H1 (cell line): ENCODE measurements at regions not wholly inside any gene's neighbourhood (a gene's known extent, or its start where the extent isn't known, plus 50 kb on each side); places are given as distances from the start of the nearest gene placed in this dataset.

ENCODE experiments used
- CTCF ChIA-PET: fragments of 300-600 bp; sonication (Branson Sonifier 250); formaldehyde crosslinking; loops from one replicate; lab custom pipeline; 2021; ENCODE audit not compliant: partially characterized antibody; lab: Charles Lee
- POLR2A ChIA-PET: fragments of 300-600 bp; sonication (Branson Sonifier 250); formaldehyde crosslinking; loops from one replicate; lab custom pipeline; 2021; ENCODE audit warnings: inconsistent platforms; ENCODE audit not compliant: partially characterized antibody; lab: Charles Lee
- DNase-seq, 2 experiments: peaks; one replicate each; pipeline versions ENCODE4 v3.0.0 to v3.0.0-alpha.2; 2010 to 2022; ENCODE audit warnings: low spot score in 2 of 2, low read depth in 1 of 2, mixed read lengths in 1 of 2
- FAIRE-seq: peaks from 2 replicates; lab custom pipeline; 2011; peaks lifted over from hg19 to GRCh38; lab: Jason Lieb, UNC
- H2AFZ ChIP-seq: 2 replicates; pipeline ENCODE4 v1.8.1; 2012; ENCODE audit warnings: low read length, inconsistent platforms
- H2AK5ac ChIP-seq: 2 replicates; pipeline ENCODE4 v1.6.1; 2013; ENCODE audit warnings: low read depth, low read length
- H2BK120ac ChIP-seq: replicated peaks from 2 replicates; pipeline ENCODE3; 2013; ENCODE audit warnings: low read depth, low read length, inconsistent platforms
- H2BK12ac ChIP-seq: 2 replicates; pipeline ENCODE4 v1.6.1; 2013; ENCODE audit warnings: low read depth, low read length
- H2BK15ac ChIP-seq: 2 replicates; pipeline ENCODE4 v1.6.1; 2013; ENCODE audit warnings: low read length
- H2BK20ac ChIP-seq: 2 replicates; pipeline ENCODE4 v1.6.1; 2013; ENCODE audit warnings: low read length
- H2BK5ac ChIP-seq: 2 replicates; pipeline ENCODE4 v1.6.1; 2013; ENCODE audit warnings: low read depth, low read length
- H3K14ac ChIP-seq: 2 replicates; pipeline ENCODE4 v1.6.1; 2013; ENCODE audit warnings: inconsistent platforms; ENCODE audit not compliant: insufficient read length
- H3K18ac ChIP-seq: 2 replicates; pipeline ENCODE4 v1.6.1; 2013; ENCODE audit warnings: low read length; ENCODE audit errors: extremely low read depth
- H3K23ac ChIP-seq: 2 replicates; pipeline ENCODE4 v1.6.1; 2013; ENCODE audit warnings: inconsistent platforms; ENCODE audit not compliant: insufficient read length
- H3K23me2 ChIP-seq: 2 replicates; pipeline ENCODE4 v1.6.1; 2013; ENCODE audit warnings: low read depth, low read length
- H3K27ac ChIP-seq: 2 replicates; pipeline ENCODE4 v1.6.1; 2011; ENCODE audit warnings: low read depth, low read length, inconsistent platforms
- H3K27me3 ChIP-seq, 4 experiments: replicated peaks in 1 of 4; 1 replicate in 1 of 4; 2 replicates in 3 of 4; pipeline versions ENCODE4 v1.6.1 to v1.8.1; 2011 to 2013; ENCODE audit warnings: low read length in 3 of 4, mild to moderate bottlenecking in 3 of 4, inconsistent platforms in 2 of 4, mixed read lengths in 2 of 4, moderate library complexity in 1 of 4; ENCODE audit not compliant: control insufficient read depth in 3 of 4, insufficient read depth in 3 of 4; ENCODE audit errors: extremely low read depth in 1 of 4
- H3K36me3 ChIP-seq, 4 experiments: 2 replicates each; pipeline versions ENCODE4 v1.6.1 to v1.8.1; 2011 to 2013; ENCODE audit warnings: mild to moderate bottlenecking in 4 of 4, low read length in 3 of 4, moderate library complexity in 2 of 4, control low read depth in 1 of 4, inconsistent platforms in 1 of 4; ENCODE audit not compliant: insufficient read depth in 4 of 4, control insufficient read depth in 2 of 4
- H3K4ac ChIP-seq: replicated peaks from 2 replicates; pipeline ENCODE3; 2013; ENCODE audit warnings: low read length, low read depth, mixed read lengths, inconsistent platforms; ENCODE audit not compliant: insufficient read length
- H3K4me1 ChIP-seq, 4 experiments: replicated peaks in 1 of 4; 1 replicate in 1 of 4; 2 replicates in 3 of 4; pipeline versions ENCODE4 v1.6.1 to v1.8.1; 2011 to 2013; ENCODE audit warnings: low read length in 3 of 4, inconsistent platforms in 2 of 4, mixed read lengths in 1 of 4; ENCODE audit not compliant: insufficient read depth in 4 of 4, control insufficient read depth in 3 of 4
- H3K4me2 ChIP-seq, 2 experiments: 2 replicates each; pipeline versions ENCODE4 v1.6.1 to v1.8.1; 2011 to 2013; ENCODE audit warnings: low read depth in 2 of 2, low read length in 2 of 2, control low read depth in 1 of 2, inconsistent platforms in 1 of 2, mild to moderate bottlenecking in 1 of 2; ENCODE audit not compliant: insufficient read depth in 1 of 2
- H3K4me3 ChIP-seq, 4 experiments: fragments of 200-600, 300-600 bp in 1 of 4; sonication (generic), shearing (Covaris generic), sonication (Bioruptor Twin) in 1 of 4; 2 replicates each; pipeline versions ENCODE4 v1.5.1 to v1.8.1; 2011 to 2016; ENCODE audit warnings: low read length in 4 of 4, low read depth in 3 of 4, control low read depth in 2 of 4, inconsistent platforms in 2 of 4, mild to moderate bottlenecking in 2 of 4, mixed read lengths in 1 of 4, moderate library complexity in 1 of 4; ENCODE audit not compliant: insufficient read depth in 2 of 4; ENCODE audit errors: extremely low read depth in 1 of 4
- H3K56ac ChIP-seq: replicated peaks from 2 replicates; pipeline ENCODE3; 2013; ENCODE audit warnings: low read depth, mild to moderate bottlenecking, mixed read lengths, low read length, inconsistent platforms; ENCODE audit not compliant: insufficient read length
- H3K79me1 ChIP-seq: 2 replicates; pipeline ENCODE4 v1.6.1; 2013; ENCODE audit warnings: low read depth, low read length, control low read depth
- H3K79me2 ChIP-seq, 2 experiments: 2 replicates each; pipeline versions ENCODE4 v1.6.1 to v1.8.1; 2012 to 2013; ENCODE audit warnings: low read length in 2 of 2, mild to moderate bottlenecking in 2 of 2, inconsistent platforms in 1 of 2; ENCODE audit not compliant: insufficient read depth in 2 of 2, control insufficient read depth in 1 of 2
- H3K9ac ChIP-seq, 4 experiments: replicated peaks in 1 of 4; 1 replicate in 1 of 4; 2 replicates in 3 of 4; pipeline versions ENCODE4 v1.6.1 to v1.8.1; 2011 to 2013; ENCODE audit warnings: low read depth in 3 of 4, low read length in 3 of 4, control low read depth in 2 of 4, mild to moderate bottlenecking in 2 of 4, moderate library complexity in 2 of 4, inconsistent platforms in 1 of 4; ENCODE audit errors: extremely low read depth in 1 of 4
- H3K9me3 ChIP-seq, 2 experiments: 2 replicates each; pipeline versions ENCODE4 v1.6.1 to v1.8.1; 2012 to 2013; ENCODE audit warnings: mild to moderate bottlenecking in 2 of 2, moderate library complexity in 2 of 2, control low read depth in 1 of 2, inconsistent platforms in 1 of 2, low read depth in 1 of 2, low read length in 1 of 2, mixed read lengths in 1 of 2; ENCODE audit not compliant: insufficient read depth in 2 of 2
- H4K20me1 ChIP-seq, 2 experiments: replicated peaks in 1 of 2; 2 replicates each; pipeline versions ENCODE3 to v1.8.1; 2011 to 2013; ENCODE audit warnings: inconsistent platforms in 2 of 2, low read length in 2 of 2, mild to moderate bottlenecking in 1 of 2; ENCODE audit not compliant: insufficient read depth in 2 of 2, control insufficient read depth in 1 of 2
- H4K5ac ChIP-seq: 2 replicates; pipeline ENCODE4 v1.6.1; 2013; ENCODE audit warnings: low read length, low read depth, mixed read lengths, inconsistent platforms; ENCODE audit not compliant: insufficient read length
- H4K8ac ChIP-seq: 2 replicates; pipeline ENCODE4 v1.8.0; 2013; ENCODE audit warnings: mild to moderate bottlenecking, moderate library complexity, low read length, inconsistent platforms; ENCODE audit not compliant: insufficient read depth; ENCODE audit errors: extremely low read depth
- H4K91ac ChIP-seq: replicated peaks from 2 replicates; pipeline ENCODE3; 2013; ENCODE audit warnings: low read length, mixed read lengths, inconsistent platforms; ENCODE audit not compliant: insufficient read length
- BCL11A ChIP-seq, 2 experiments: IDR thresholded peaks; one replicate each; pipeline ENCODE4 v1.6.1; 2011; ENCODE audit warnings: low read depth in 2 of 2, low read length in 2 of 2, mild to moderate bottlenecking in 2 of 2
- CHD1 ChIP-seq: IDR thresholded peaks from 2 replicates; pipeline ENCODE4 v1.6.1; 2012; ENCODE audit warnings: low read depth, low read length, improper control_type of control experiment
- CHD2 ChIP-seq: IDR thresholded peaks from 2 replicates; pipeline ENCODE4 v1.6.1; 2012; ENCODE audit warnings: low read length, improper control_type of control experiment
- CREB1 ChIP-seq: IDR thresholded peaks from 2 replicates; pipeline ENCODE4 v1.6.1; 2012; ENCODE audit warnings: inconsistent platforms
- JUN ChIP-seq: IDR thresholded peaks from 2 replicates; pipeline ENCODE4 v1.6.1; 2011; ENCODE audit warnings: low read depth, mild to moderate bottlenecking, improper control_type of control experiment, low read length
- JUND ChIP-seq: IDR thresholded peaks from 2 replicates; pipeline ENCODE4 v1.6.1; 2011; ENCODE audit warnings: mild to moderate bottlenecking, improper control_type of control experiment, low read length
- POLR2AphosphoS5 ChIP-seq: IDR thresholded peaks from 2 replicates; pipeline ENCODE4 v1.6.1; 2011; ENCODE audit warnings: low read depth, low read length
- RBBP5 ChIP-seq: IDR thresholded peaks from 2 replicates; pipeline ENCODE4 v1.7.1; 2012; ENCODE audit warnings: low read depth, mild to moderate bottlenecking, inconsistent platforms, low read length, moderate library complexity, borderline replicate concordance
- RFX5 ChIP-seq: IDR thresholded peaks from 2 replicates; pipeline ENCODE4 v1.6.1; 2011; ENCODE audit warnings: low read depth, low read length, improper control_type of control experiment, borderline replicate concordance
- RNF2 ChIP-seq: fragments of 200-900, 300-1000 bp; sonication (generic); IDR thresholded peaks from 2 replicates; pipeline ENCODE4 v1.7.1; 2016; ENCODE audit warnings: borderline replicate concordance, low read depth, mild to moderate bottlenecking, antibody characterized with exemption, low read length; ENCODE audit not compliant: poor library complexity, severe bottlenecking; ENCODE audit errors: missing control alignments
- RXRA ChIP-seq: IDR thresholded peaks from 2 replicates; pipeline ENCODE4 v1.6.1; 2011; ENCODE audit warnings: low read depth, mild to moderate bottlenecking, low read length, moderate library complexity; ENCODE audit not compliant: insufficient read depth
- SAP30 ChIP-seq: fragments of 300-600 bp; sonication (generic); IDR thresholded peaks from 2 replicates; pipeline ENCODE4 v1.7.1; 2012; ENCODE audit warnings: low read length, moderate library complexity, mild to moderate bottlenecking, inconsistent platforms; ENCODE audit not compliant: insufficient read depth, insufficient replicate concordance
- SIRT6 ChIP-seq: IDR thresholded peaks from one replicate; pipeline ENCODE4 v1.7.1; 2012; ENCODE audit warnings: low read length, inconsistent platforms
- SIX5 ChIP-seq: IDR thresholded peaks from 2 replicates; pipeline ENCODE4 v1.6.1; 2011; ENCODE audit warnings: mild to moderate bottlenecking, low read depth, low read length
- SP2 ChIP-seq: IDR thresholded peaks from 2 replicates; pipeline ENCODE4 v1.6.1; 2012; ENCODE audit warnings: mild to moderate bottlenecking, low read length, inconsistent platforms
- SP4 ChIP-seq: IDR thresholded peaks from 2 replicates; pipeline ENCODE4 v1.6.1; 2012; ENCODE audit warnings: low read length, inconsistent platforms
- SRF ChIP-seq: IDR thresholded peaks from 2 replicates; pipeline ENCODE4 v1.6.1; 2011; ENCODE audit warnings: mild to moderate bottlenecking, low read depth, low read length, moderate library complexity
- TAF1 ChIP-seq: IDR thresholded peaks from 2 replicates; pipeline ENCODE4 v1.6.1; 2011; ENCODE audit warnings: mild to moderate bottlenecking, low read depth, low read length
- ZNF274 ChIP-seq: IDR thresholded peaks from 2 replicates; pipeline ENCODE4 v1.7.0; 2012; ENCODE audit warnings: low read length, borderline replicate concordance; ENCODE audit errors: extremely low read depth

DNA sequence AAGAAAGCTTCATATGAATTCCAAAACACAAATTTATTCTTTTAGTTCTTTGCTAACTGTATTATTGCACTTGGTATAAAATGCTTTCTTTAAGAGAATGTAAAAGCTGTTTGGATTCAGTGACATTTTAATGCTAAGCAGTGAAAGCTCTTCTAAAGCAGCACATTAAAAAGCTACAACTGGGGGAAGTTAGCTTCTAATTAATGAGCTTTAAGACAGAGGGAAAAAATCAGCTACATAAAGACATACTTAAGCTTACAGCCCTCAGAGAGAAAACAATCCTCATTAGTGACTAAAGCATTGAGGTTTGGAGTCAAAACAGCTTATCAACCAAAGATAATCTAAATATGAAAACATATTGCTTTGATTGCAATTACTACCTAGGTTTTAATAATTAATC lies 1222.2 kb upstream of the SPRY2 start:
- Histone ChIP-seq H3K79me2 (no peaks in the 10 kb centered on the region), H3K23ac (no peak overlapping the region), H2AK5ac (no peak overlapping the region), H3K18ac (no peak overlapping the region), H2BK120ac (no peak overlapping the region), H4K20me1 (no peaks in the 10 kb centered on the region), H3K14ac (no peak overlapping the region), H2BK12ac (no peak overlapping the region), H3K23me2 (no peaks in the 10 kb centered on the region), H2BK20ac (no peak overlapping the region), H3K79me1 (no peaks in the 10 kb centered on the region), H3K4ac (no peak overlapping the region), H3K4me1 (no peaks in the 10 kb centered on the region), H2BK15ac (no peak overlapping the region), H3K4me3 (no peak overlapping the region), H3K36me3 (no peaks in the 10 kb centered on the region), H2AFZ (no peak overlapping the region), H3K27ac (no peak overlapping the region), H3K9me3 (no peaks in the 10 kb centered on the region), H3K27me3 (no peaks in the 10 kb centered on the region), H4K91ac (no peak overlapping the region), H4K5ac (no peak overlapping the region), H3K56ac (no peak overlapping the region), H4K8ac (no peak overlapping the region), H2BK5ac (no peak overlapping the region), H3K4me2 (no peak overlapping the region), H3K9ac (no peak overlapping the region)
- DNase-seq = no peak
- ChIA-PET POLR2A (no interaction called here), CTCF (no interaction called here)
- FAIRE-seq = no peak
- TF ChIP-seq SIX5 (no peak), TAF1 (no peak), BCL11A (IDR thresholded peaks at IDR 0.05; ENCODE audit: low read depth in 2 of 2, low read length in 2 of 2) (no peak), POLR2AphosphoS5 (no peak), SRF (no peak), RNF2 (no peak), JUND (no peak), SP2 (no peak), JUN (no peak), RBBP5 (no peak), CHD1 (no peak), SAP30 (no peak), SIRT6 (no peak), CREB1 (no peak), SP4 (no peak), ZNF274 (no peak), RFX5 (no peak), CHD2 (no peak), RXRA (no peak)
